Upper lobe of right lung (tissue), 1 donor: ENCODE measurements at regions not wholly inside any gene's neighbourhood (a gene's known extent, or its start where the extent isn't known, plus 50 kb on each side); places are given as distances from the start of the nearest gene placed in this dataset.

Source experiments
- ATAC-seq: fragments of 200-7000 bp; cut with Tn5 transposase; one replicate; pipeline ENCODE4 v1.9.1; 2020; ENCODE audit warnings: mild to moderate bottlenecking, moderate library complexity
- DNase-seq: peaks from one replicate; pipeline ENCODE4 v3.0.0-alpha.2; 2020
- H3K27ac ChIP-seq: fragments of 200-600 bp; one replicate; pipeline ENCODE4 v1.8.0; 2022
- H3K27me3 ChIP-seq: fragments of 200-600 bp; one replicate; pipeline ENCODE4 v1.8.0; 2022; ENCODE audit warnings: mild to moderate bottlenecking
- H3K36me3 ChIP-seq: fragments of 200-600 bp; one replicate; pipeline ENCODE4 v1.8.0; 2022
- H3K4me1 ChIP-seq: fragments of 200-600 bp; one replicate; pipeline ENCODE4 v1.8.0; 2022
- H3K4me3 ChIP-seq: fragments of 200-600 bp; one replicate; pipeline ENCODE4 v1.8.0; 2022; ENCODE audit warnings: mild to moderate bottlenecking
- H3K9me3 ChIP-seq: fragments of 200-600 bp; one replicate; pipeline ENCODE4 v1.8.0; 2022
- CTCF ChIP-seq: fragments of 200-600 bp; IDR thresholded peaks from one replicate; pipeline ENCODE4 v1.8.0; 2022; ENCODE audit warnings: antibody characterized with exemption
- intact Hi-C: fragments of 100-400 bp; cut with DNase I; formaldehyde crosslinking; loops from one replicate; pipeline ENCODE4 v1.11.0; 2022
- donor health status: DM: no; HTN: yes; CAD: no; lungs with severe emphysema.

- H3K4me1 ChIP-seq = peaks cover 5% of the 10 kb centered on the region
- no peaks in the 10 kb centered on the region for H3K27me3 ChIP-seq
- no peak overlapping the region for H3K4me3 ChIP-seq
- no peak for TF ChIP-seq CTCF
- H3K27ac ChIP-seq = no peak overlapping the region
- DNase-seq (no peak), ATAC-seq (no peak)
- H3K36me3 ChIP-seq = no peaks in the 10 kb centered on the region
- H3K9me3 ChIP-seq = no peaks in the 10 kb centered on the region
- intact Hi-C loops = no loop called here
Measured at GRCh38 chr2:37560241-37560848, 111.1 kb downstream of the CDC42EP3 start.

GRCh38 chr2:37560863-37561614 lies 110.4 kb downstream of the CDC42EP3 start:
- Histone ChIP-seq H3K27me3 (no peaks in the 10 kb centered on the region), H3K4me1 (peaks cover 5% of the 10 kb centered on the region), H3K9me3 (no peaks in the 10 kb centered on the region), H3K36me3 (no peaks in the 10 kb centered on the region), H3K4me3 (no peak overlapping the region), H3K27ac (no peak overlapping the region)
- ATAC-seq (no peak), DNase-seq (no peak)
- no peak for TF ChIP-seq CTCF
- intact Hi-C loops = no loop called here

- TF ChIP-seq CTCF = no peak
- Histone ChIP-seq H3K9me3 (no peaks in the 10 kb centered on the region), H3K27me3 (no peaks in the 10 kb centered on the region), H3K27ac (no peak overlapping the region), H3K4me1 (peaks cover 5% of the 10 kb centered on the region), H3K4me3 (no peak overlapping the region), H3K36me3 (no peaks in the 10 kb centered on the region)
- ATAC-seq (no peak), DNase-seq (no peak)
- intact Hi-C loops = no loop called here
Measured at GRCh38 chr2:37561615-37562569, 109.5 kb downstream of the CDC42EP3 start.

- no peaks in the 10 kb centered on the region for H3K27me3 ChIP-seq
- H3K4me1 ChIP-seq = peaks cover 5% of the 10 kb centered on the region
- ATAC-seq = no peak
- H3K27ac ChIP-seq = no peak overlapping the region
- TF ChIP-seq CTCF = no peak
- no peaks in the 10 kb centered on the region for H3K9me3 ChIP-seq
- intact Hi-C loops = no loop called here
- DNase-seq = no peak
- no peaks in the 10 kb centered on the region for H3K36me3 ChIP-seq
- H3K4me3 ChIP-seq = no peak overlapping the region
Measured at GRCh38 chr2:37563375-37564015, 107.9 kb downstream of the CDC42EP3 start.

GRCh38 chr2:37564356-37564755 lies 107.1 kb downstream of the CDC42EP3 start:
- no peak for DNase-seq
- intact Hi-C loops = no loop called here
- Histone ChIP-seq H3K9me3 (no peaks in the 10 kb centered on the region), H3K36me3 (no peaks in the 10 kb centered on the region), H3K27ac (no peak overlapping the region), H3K27me3 (no peaks in the 10 kb centered on the region), H3K4me1 (peaks cover 5% of the 10 kb centered on the region), H3K4me3 (no peak overlapping the region)
- ATAC-seq = no peak
- TF ChIP-seq CTCF = no peak
